ENCODE measurements at regions not wholly inside any gene's neighbourhood (a gene's known extent, or its start where the extent isn't known, plus 50 kb on each side); places are given as distances from the start of the nearest gene placed in this dataset.

- DNase-seq (ENCODE audit: low spot score in 2 of 2) (no peak), ATAC-seq (peak in 1 of 2 donors; percentile 73)
- Mint-ChIP-seq H3K36me3 (no peaks in the 10 kb centered on the region), H3K27ac (no peak overlapping the region), H3K9me3 (no peaks in the 10 kb centered on the region)
These were observed 137.5 kb upstream of the SLC24A3 start for GRCh38 chr20:19074828-19075516.

- ATAC-seq (no peak), DNase-seq (ENCODE audit: low spot score in 2 of 2) (no peak)
- H3K27ac Mint-ChIP-seq = no peak overlapping the region
- no peaks in the 10 kb centered on the region for H3K9me3 Mint-ChIP-seq
- H3K36me3 Mint-ChIP-seq = no peaks in the 10 kb centered on the region
These were observed 134.8 kb upstream of the SLC24A3 start for GRCh38 chr20:19077370-19078220.

- Mint-ChIP-seq H3K27ac (no peak overlapping the region), H3K36me3 (no peaks in the 10 kb centered on the region), H3K9me3 (no peaks in the 10 kb centered on the region)
- DNase-seq (ENCODE audit: low spot score in 2 of 2) (no peak), ATAC-seq (no peak)
These were observed 133.7 kb upstream of the SLC24A3 start for GRCh38 chr20:19078448-19079373.

GRCh38 chr20:19079536-19080299 lies 132.7 kb upstream of the SLC24A3 start:
- no peak overlapping the region for H3K27ac Mint-ChIP-seq
- H3K9me3 Mint-ChIP-seq = no peaks in the 10 kb centered on the region
- DNase-seq (ENCODE audit: low spot score in 2 of 2) (no peak), ATAC-seq (no peak)
- H3K36me3 Mint-ChIP-seq = no peaks in the 10 kb centered on the region

- Mint-ChIP-seq H3K9me3 (no peaks in the 10 kb centered on the region), H3K27ac (no peak overlapping the region), H3K36me3 (no peaks in the 10 kb centered on the region)
- ATAC-seq = no peak
- no peak for DNase-seq (ENCODE audit: low spot score in 2 of 2)
These were observed 130.5 kb upstream of the SLC24A3 start for GRCh38 chr20:19081937-19082336.

GRCh38 chr20:19083136-19083621 lies 129.3 kb upstream of the SLC24A3 start:
- H3K36me3 Mint-ChIP-seq = no peaks in the 10 kb centered on the region
- ATAC-seq (no peak), DNase-seq (ENCODE audit: low spot score in 2 of 2) (no peak)
- no peak overlapping the region for H3K27ac Mint-ChIP-seq
- no peaks in the 10 kb centered on the region for H3K9me3 Mint-ChIP-seq

DNA sequence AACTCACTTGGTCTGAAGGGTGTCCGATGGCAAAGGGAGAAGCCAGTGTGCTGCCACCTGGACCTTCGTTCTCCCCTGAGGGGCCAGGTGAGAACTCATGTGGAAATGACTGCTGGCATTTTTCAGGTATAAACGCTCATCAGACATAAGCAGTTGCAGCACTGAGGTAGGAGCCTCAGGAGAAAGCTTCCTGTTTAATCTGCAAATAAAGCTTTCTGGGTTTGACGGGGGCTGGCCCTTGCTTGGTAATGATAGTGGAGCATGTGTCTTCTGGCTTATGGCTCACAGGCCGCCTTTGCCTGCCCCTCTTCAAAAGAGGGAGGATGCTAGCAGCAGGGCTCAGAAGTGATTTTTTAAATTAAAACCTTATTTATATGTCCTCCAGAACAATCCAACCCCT lies 122.1 kb upstream of the SLC24A3 start:
- DNase-seq (ENCODE audit: low spot score in 2 of 2) = no peak
- Mint-ChIP-seq H3K36me3 (no peaks in the 10 kb centered on the region), H3K27ac (no peak overlapping the region), H3K9me3 (no peaks in the 10 kb centered on the region)
- no peak for ATAC-seq

GRCh38 chr20:19094959-19095541 lies 117.4 kb upstream of the SLC24A3 start:
- Mint-ChIP-seq H3K9me3 (no peaks in the 10 kb centered on the region), H3K36me3 (no peaks in the 10 kb centered on the region), H3K27ac (no peak overlapping the region)
- ATAC-seq (no peak), DNase-seq (ENCODE audit: low spot score in 2 of 2) (no peak)

- Mint-ChIP-seq H3K36me3 (no peaks in the 10 kb centered on the region), H3K27ac (no peak overlapping the region), H3K9me3 (no peaks in the 10 kb centered on the region)
- DNase-seq (ENCODE audit: low spot score in 2 of 2) (no peak), ATAC-seq (no peak)
These were observed 116.7 kb upstream of the SLC24A3 start for GRCh38 chr20:19095762-19096161.

GRCh38 chr20:19096843-19097242 lies 115.6 kb upstream of the SLC24A3 start:
- Mint-ChIP-seq H3K27ac (no peak overlapping the region), H3K36me3 (no peaks in the 10 kb centered on the region), H3K9me3 (no peaks in the 10 kb centered on the region)
- ATAC-seq = no peak
- no peak for DNase-seq (ENCODE audit: low spot score in 2 of 2)

GRCh38 chr20:19098117-19098516 lies 114.3 kb upstream of the SLC24A3 start:
- Mint-ChIP-seq H3K36me3 (no peaks in the 10 kb centered on the region), H3K27ac (no peak overlapping the region), H3K9me3 (no peaks in the 10 kb centered on the region)
- no peak for DNase-seq (ENCODE audit: low spot score in 2 of 2)
- ATAC-seq = no peak

DNA sequence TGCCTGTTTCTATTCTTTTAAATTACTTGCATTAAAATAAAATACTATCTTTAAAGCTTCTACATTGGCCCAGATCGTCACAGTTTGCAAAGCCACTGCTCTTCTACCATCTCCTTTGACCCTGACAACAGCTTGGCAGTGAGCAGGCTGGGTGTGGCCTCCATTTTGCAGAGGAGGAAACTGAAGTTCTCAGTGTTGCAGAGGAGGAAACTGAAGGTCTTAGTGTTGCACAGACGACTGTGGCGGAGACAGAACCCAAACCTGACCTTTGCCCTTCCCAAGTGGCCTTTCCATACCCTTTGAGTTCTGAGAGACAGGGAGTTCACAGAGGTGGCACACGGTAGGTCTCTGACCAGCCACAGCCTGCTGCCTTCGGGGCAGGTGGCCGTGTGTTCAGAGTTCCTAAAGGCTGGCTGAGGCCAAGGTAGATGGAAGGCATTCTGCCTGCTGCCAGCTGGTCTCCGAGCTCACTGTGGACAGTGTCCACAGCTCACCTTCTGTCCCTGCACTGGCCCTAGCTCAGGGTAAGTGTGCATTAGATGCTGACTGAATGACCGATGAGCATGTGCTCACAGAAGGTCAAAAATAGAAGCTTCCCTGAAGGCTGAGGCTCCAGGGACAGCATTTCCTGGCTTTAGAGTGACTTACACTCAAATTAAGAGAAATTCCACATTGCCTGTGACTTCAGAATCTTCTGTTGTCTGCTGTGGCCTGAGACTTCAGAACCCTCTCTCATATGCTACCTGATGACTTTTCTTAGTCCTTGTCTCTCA lies 113.5 kb upstream of the SLC24A3 start:
- DNase-seq (ENCODE audit: low spot score in 2 of 2) (no peak), ATAC-seq (no peak)
- no peaks in the 10 kb centered on the region for H3K36me3 Mint-ChIP-seq
- peaks cover 0 to 3% of the 10 kb centered on the region in 2 donors for H3K9me3 Mint-ChIP-seq
- H3K27ac Mint-ChIP-seq = no peak overlapping the region

DNA sequence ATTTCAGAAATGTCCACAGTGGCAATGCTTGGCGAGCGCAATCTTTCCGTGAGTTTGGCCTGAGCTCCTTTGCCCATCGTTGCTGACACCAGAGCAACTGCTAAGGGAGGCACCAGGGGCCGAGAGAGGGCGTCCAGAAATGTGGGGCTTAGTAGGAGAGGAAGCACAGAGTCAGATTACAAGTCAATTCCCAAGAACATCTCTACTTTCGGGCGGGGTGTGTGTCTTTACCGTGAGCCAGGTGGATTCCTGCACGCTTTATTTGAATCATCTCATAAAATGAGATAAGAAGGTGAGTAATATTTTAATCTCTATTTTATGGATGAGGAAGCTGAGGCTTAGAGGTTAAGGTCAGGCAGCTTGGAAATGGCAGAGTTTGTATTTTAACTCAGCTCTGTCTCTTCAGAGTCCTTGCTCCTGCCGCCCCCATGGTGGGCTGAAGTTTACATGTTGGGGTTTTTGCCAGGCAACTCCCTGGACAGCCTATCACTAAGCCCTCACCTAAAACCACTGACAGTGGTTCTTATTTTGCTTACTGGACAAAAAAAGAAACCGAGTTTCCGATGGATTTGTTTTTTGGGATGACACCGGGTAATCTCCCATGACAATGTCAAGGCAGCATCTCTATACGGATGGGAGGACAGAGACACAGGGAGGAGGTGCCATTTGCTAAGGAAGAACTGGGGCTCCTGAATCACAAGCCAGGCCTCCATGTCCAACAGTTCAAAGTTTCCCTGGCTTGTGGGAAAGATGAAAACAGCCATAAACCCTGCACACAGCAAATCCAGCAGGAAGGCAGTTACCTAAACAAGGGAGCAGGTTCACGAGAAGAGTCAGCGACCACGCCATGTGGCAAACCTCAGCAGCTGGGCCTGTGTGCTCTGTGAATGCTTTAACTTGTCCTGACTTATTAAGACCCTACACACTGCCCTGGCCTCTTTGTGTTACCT lies 112.6 kb upstream of the SLC24A3 start:
- DNase-seq (ENCODE audit: low spot score in 2 of 2) (no peak), ATAC-seq (no peak)
- H3K9me3 Mint-ChIP-seq = peaks cover 0 to 3% of the 10 kb centered on the region in 2 donors
- H3K27ac Mint-ChIP-seq = no peak overlapping the region
- no peaks in the 10 kb centered on the region for H3K36me3 Mint-ChIP-seq

- Mint-ChIP-seq H3K27ac (no peak overlapping the region), H3K9me3 (peaks cover 0 to 3% of the 10 kb centered on the region in 2 donors), H3K36me3 (no peaks in the 10 kb centered on the region)
- DNase-seq (ENCODE audit: low spot score in 2 of 2) = no peak
- ATAC-seq = no peak
These were observed 111.5 kb upstream of the SLC24A3 start for GRCh38 chr20:19100975-19101374.

Data from activated naive CD4-positive, alpha-beta T cell treated with anti-CD3 and anti-CD28 coated beads, Interleukin-2, amount 50 U/mL, for 72 hours (primary cell).